IMR-90 (cell line): ENCODE measurements at regions not wholly inside any gene's neighbourhood (a gene's known extent, or its start where the extent isn't known, plus 50 kb on each side); places are given as distances from the start of the nearest gene placed in this dataset.

Source experiments
- ATAC-seq: fragments of 200-7000 bp; cut with Tn5 transposase; 2 replicates; pipeline ENCODE4 v1.9.1; 2020; ENCODE audit warnings: low read depth, mild to moderate bottlenecking, moderate library complexity
- BruUV-seq: library from RNA; stranded (reverse); fragments of 400-500 nt; replicated peaks from 2 replicates; lab custom pipeline; 2021; lab: Mats Ljungman, UMichigan
- CTCF ChIA-PET: fragments of 300-600 bp; formaldehyde crosslinking; extraction: SDS; loops from one replicate; lab custom pipeline; 2021; ENCODE audit warnings: antibody characterized with exemption; lab: Yijun Ruan, JAX
- POLR2A ChIA-PET: fragments of 300-600 bp; sonication (Branson Sonifier 250); formaldehyde crosslinking; loops from one replicate; lab custom pipeline; 2022; ENCODE audit warnings: antibody characterized with exemption; ENCODE audit not compliant: unreplicated experiment; lab: Charles Lee
- DNase-seq: peaks from one replicate; pipeline ENCODE4 v3.0.0; 2013
- H2AFZ ChIP-seq: replicated peaks from 2 replicates; pipeline ENCODE3; 2013; ENCODE audit warnings: low read length, mild to moderate bottlenecking; ENCODE audit not compliant: poor library complexity
- H2AK5ac ChIP-seq: 2 replicates; pipeline ENCODE4 v1.6.1; 2013; ENCODE audit warnings: low read depth, low read length, inconsistent platforms
- H2AK9ac ChIP-seq: replicated peaks from 2 replicates; pipeline ENCODE3; 2013; ENCODE audit warnings: mild to moderate bottlenecking, low read depth, low read length, moderate library complexity; ENCODE audit not compliant: poor library complexity
- H2BK120ac ChIP-seq: 2 replicates; pipeline ENCODE4 v1.6.1; 2013; ENCODE audit warnings: low read depth, low read length, inconsistent platforms
- H2BK15ac ChIP-seq: 3 replicates; pipeline ENCODE4 v1.6.1; 2013; ENCODE audit warnings: low read depth, low read length, inconsistent platforms
- H2BK20ac ChIP-seq: 2 replicates; pipeline ENCODE4 v1.6.1; 2013; ENCODE audit warnings: low read depth, mild to moderate bottlenecking, inconsistent platforms, low read length, moderate library complexity
- H2BK5ac ChIP-seq: 2 replicates; pipeline ENCODE4 v1.6.1; 2013; ENCODE audit warnings: mild to moderate bottlenecking, low read depth, low read length, inconsistent platforms; ENCODE audit not compliant: poor library complexity, severe bottlenecking
- H3K14ac ChIP-seq: replicated peaks from 2 replicates; pipeline ENCODE4 v1.6.1; 2013; ENCODE audit warnings: low read depth, low read length, inconsistent platforms
- H3K18ac ChIP-seq: 2 replicates; pipeline ENCODE4 v1.6.1; 2013; ENCODE audit warnings: low read depth, low read length, control low read depth
- H3K23ac ChIP-seq: 2 replicates; pipeline ENCODE4 v1.6.1; 2013; ENCODE audit warnings: low read depth, low read length, inconsistent platforms
- H3K27ac ChIP-seq: 2 replicates; pipeline ENCODE4 v1.5.1; 2013; ENCODE audit warnings: mild to moderate bottlenecking, control low read depth, low read length; ENCODE audit not compliant: insufficient read depth
- H3K27me3 ChIP-seq: 2 replicates; pipeline ENCODE4 v1.6.1; 2013; ENCODE audit warnings: low read length; ENCODE audit not compliant: control insufficient read depth, insufficient read depth
- H3K36me3 ChIP-seq: 2 replicates; pipeline ENCODE4 v1.6.1; 2013; ENCODE audit warnings: low read length, mixed read lengths; ENCODE audit not compliant: control insufficient read depth, insufficient read depth
- H3K4ac ChIP-seq: 2 replicates; pipeline ENCODE4 v1.6.1; 2013; ENCODE audit warnings: low read depth, low read length, inconsistent platforms
- H3K4me1 ChIP-seq: 2 replicates; pipeline ENCODE4 v1.6.1; 2013; ENCODE audit warnings: low read length, mixed read lengths; ENCODE audit not compliant: control insufficient read depth, insufficient read depth
- H3K4me2 ChIP-seq: 2 replicates; pipeline ENCODE4 v1.6.1; 2013; ENCODE audit warnings: low read depth, mild to moderate bottlenecking, control low read depth, low read length, moderate library complexity
- H3K4me3 ChIP-seq: 2 replicates; pipeline ENCODE4 v1.5.1; 2013; ENCODE audit warnings: low read depth, mild to moderate bottlenecking, control low read depth, low read length, moderate library complexity; ENCODE audit not compliant: insufficient read depth
- H3K56ac ChIP-seq: 2 replicates; pipeline ENCODE4 v1.6.1; 2013; ENCODE audit warnings: low read length, inconsistent platforms; ENCODE audit not compliant: insufficient read depth; ENCODE audit errors: extremely low read depth
- H3K79me1 ChIP-seq, 2 experiments: 2 replicates each; pipeline ENCODE4 v1.6.1; 2013; ENCODE audit warnings: low read length in 2 of 2, inconsistent platforms in 1 of 2, low read depth in 1 of 2
- H3K9ac ChIP-seq: 2 replicates; pipeline ENCODE4 v1.6.1; 2013; ENCODE audit warnings: low read depth, low read length, control low read depth
- H3K9me1 ChIP-seq: 2 replicates; pipeline ENCODE4 v1.6.1; 2013; ENCODE audit warnings: low read length, inconsistent platforms; ENCODE audit not compliant: insufficient read depth
- H3K9me3 ChIP-seq: 2 replicates; pipeline ENCODE4 v1.6.1; 2013; ENCODE audit warnings: low read length; ENCODE audit not compliant: control insufficient read depth, insufficient read depth
- H4K20me1 ChIP-seq: 2 replicates; pipeline ENCODE4 v1.6.1; 2013; ENCODE audit warnings: low read length, inconsistent platforms; ENCODE audit not compliant: insufficient read depth
- H4K5ac ChIP-seq: 2 replicates; pipeline ENCODE4 v1.6.1; 2013; ENCODE audit warnings: mild to moderate bottlenecking, low read depth, low read length, control low read depth
- H4K8ac ChIP-seq, 2 experiments: 2 replicates each; pipeline ENCODE4 v1.6.1; 2013; ENCODE audit warnings: low read depth in 2 of 2, low read length in 2 of 2, control low read depth in 1 of 2, inconsistent platforms in 1 of 2
- H4K91ac ChIP-seq: 2 replicates; pipeline ENCODE4 v1.6.1; 2013; ENCODE audit warnings: low read depth, low read length, inconsistent platforms; ENCODE audit not compliant: insufficient read depth
- FOS ChIP-seq: fragments of 150-350 bp; IDR thresholded peaks from 2 replicates; pipeline ENCODE4 v1.6.1; 2016; ENCODE audit warnings: low read depth, low read length
- MXI1 ChIP-seq: IDR thresholded peaks from 2 replicates; pipeline ENCODE4 v1.6.1; 2012; ENCODE audit warnings: low read depth, mild to moderate bottlenecking, low read length, moderate library complexity, borderline replicate concordance
- WGBS, 2 experiments: methylation state at CpG; one replicate each; pipeline versions ENCODE4 v1.1.5 to v1.1.7; 2013; ENCODE audit warnings: missing lambda C conversion rate in 2 of 2; ENCODE audit not compliant: insufficient read length in 1 of 2; ENCODE audit errors: extremely low coverage in 2 of 2; 5-methylcytosine and 5-hydroxymethylcytosine counted together
- dilution Hi-C: fragments of 300-500 bp; cut with HindIII; formaldehyde crosslinking; loops from one replicate; pipeline ENCODE4 v1.14.3; 2018; ENCODE audit warnings: low sequenced_read_pairs; ENCODE audit not compliant: unreplicated experiment
- in situ Hi-C: fragments of 300-500 bp; cut with MboI; formaldehyde crosslinking; loops from 3 replicates; pipeline ENCODE4 v1.14.3; 2019; ENCODE audit warnings: low sequenced_read_pairs, inconsistent platforms, mixed read lengths
- intact Hi-C: fragments of 100-400 bp; cut with micrococcal nuclease; formaldehyde crosslinking; loops from 2 replicates; pipeline ENCODE4 v1.10.0; 2022
- TF ChIP-seq, protein P1 (sequence below): fragments of 150-350 bp; IDR thresholded peaks from 2 replicates; pipeline ENCODE4 v1.6.1; 2017; ENCODE audit warnings: mild to moderate bottlenecking, antibody characterized with exemption, low read length, low read depth

DNA sequence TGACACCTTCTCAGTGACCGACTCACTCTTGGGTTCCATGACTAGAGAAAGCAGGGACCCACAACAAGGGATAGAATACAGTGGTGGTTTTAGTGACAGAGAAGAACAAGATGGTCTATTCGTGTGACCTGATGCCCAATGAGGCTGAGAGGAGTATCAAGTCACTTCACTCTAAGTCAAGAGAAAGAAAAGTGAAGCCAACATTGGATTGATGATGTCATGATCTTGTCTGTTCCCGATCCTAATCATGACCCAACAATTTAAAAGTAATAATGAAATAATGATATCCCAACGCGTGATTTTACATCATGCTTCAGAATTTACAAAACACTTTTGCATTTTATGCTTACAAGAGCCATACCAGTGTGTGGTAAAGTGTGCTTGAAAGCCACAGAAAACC lies 155.6 kb upstream of the POU3F3 start:
- intact Hi-C loops = no loop called here

More for the DNA sequence above, 155.6 kb upstream of the POU3F3 start:
- ChIA-PET POLR2A (no interaction called here), CTCF (no interaction called here)
- no peak overlapping the region for H3K14ac ChIP-seq
- no peak overlapping the region for H4K8ac ChIP-seq
- no peak for ATAC-seq
- no peaks in the 10 kb centered on the region for H4K20me1 ChIP-seq
- no peak overlapping the region for H3K18ac ChIP-seq
- H2BK120ac ChIP-seq = no peak overlapping the region
- no peak overlapping the region for H2BK20ac ChIP-seq
- no peak overlapping the region for H3K23ac ChIP-seq
- no peak overlapping the region for H2AFZ ChIP-seq
- no peak overlapping the region for H4K91ac ChIP-seq
- in situ Hi-C loops = no loop called here
- no peak overlapping the region for H3K9ac ChIP-seq
- no peak overlapping the region for H2BK15ac ChIP-seq
- no peak overlapping the region for H3K27ac ChIP-seq
- H3K36me3 ChIP-seq = no peaks in the 10 kb centered on the region
- dilution Hi-C loops = no loop called here
- WGBS, 2 experiments = no CpG with 5 or more reads among the region's 5 CpGs
- H3K9me3 ChIP-seq = peaks cover 9% of the 10 kb centered on the region; the same call in 1 of the 2 replicates
- H3K9me1 ChIP-seq = no peaks in the 10 kb centered on the region
- no peaks in the 10 kb centered on the region for H3K27me3 ChIP-seq
- no peak overlapping the region for H2AK9ac ChIP-seq
- no peaks in the 10 kb centered on the region for H3K79me1 ChIP-seq
- H3K4me3 ChIP-seq = no peak overlapping the region
- no peak overlapping the region for H2BK5ac ChIP-seq
- no peak overlapping the region for H3K4ac ChIP-seq
- BruUV-seq = no TSS peak
- no peak for DNase-seq
- H2AK5ac ChIP-seq = no peak overlapping the region
- no peak overlapping the region for H3K4me2 ChIP-seq
- H4K5ac ChIP-seq = no peak overlapping the region
- H3K56ac ChIP-seq = no peak overlapping the region
- no peaks in the 10 kb centered on the region for H3K4me1 ChIP-seq
- no peak for TF ChIP-seq MXI1
- no peak for TF ChIP-seq FOS
- TF ChIP-seq, protein P1, sequence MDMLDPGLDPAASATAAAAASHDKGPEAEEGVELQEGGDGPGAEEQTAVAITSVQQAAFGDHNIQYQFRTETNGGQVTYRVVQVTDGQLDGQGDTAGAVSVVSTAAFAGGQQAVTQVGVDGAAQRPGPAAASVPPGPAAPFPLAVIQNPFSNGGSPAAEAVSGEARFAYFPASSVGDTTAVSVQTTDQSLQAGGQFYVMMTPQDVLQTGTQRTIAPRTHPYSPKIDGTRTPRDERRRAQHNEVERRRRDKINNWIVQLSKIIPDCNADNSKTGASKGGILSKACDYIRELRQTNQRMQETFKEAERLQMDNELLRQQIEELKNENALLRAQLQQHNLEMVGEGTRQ = no peak
